B cell (primary cell): ENCODE measurements at regions not wholly inside any gene's neighbourhood (a gene's known extent, or its start where the extent isn't known, plus 50 kb on each side); places are given as distances from the start of the nearest gene placed in this dataset.

ENCODE experiments used
- ATAC-seq: fragments of 200-7000 bp; cut with Tn5 transposase; one replicate; pipeline ENCODE4 v1.10.0; 2021; ENCODE audit warnings: low read depth, mild to moderate bottlenecking, moderate number of reproducible peaks, moderate library complexity
- CTCF ChIA-PET: fragments of 350-600 bp; sonication (Branson Sonifier 250); formaldehyde crosslinking; loops from one replicate; lab custom pipeline; 2021; ENCODE audit warnings: antibody characterized with exemption, inconsistent platforms; lab: Charles Lee
- POLR2A ChIA-PET: fragments of 350-600 bp; sonication (Branson Sonifier 250); formaldehyde crosslinking; loops from one replicate; lab custom pipeline; 2021; ENCODE audit warnings: antibody characterized with exemption; lab: Charles Lee
- DNase-seq: peaks from one replicate; pipeline ENCODE4 v3.0.0; 2013
- H2AFZ ChIP-seq: 2 replicates; pipeline ENCODE4 v1.6.1; 2012; ENCODE audit warnings: mild to moderate bottlenecking, low read depth, low read length; ENCODE audit not compliant: insufficient read depth, poor library complexity, severe bottlenecking
- H3K27ac ChIP-seq, 2 donors: 1 replicate in 1 of 2; 2 replicates in 1 of 2; pipeline ENCODE4 v1.5.1; 2012 to 2013; ENCODE audit warnings: low read length in 2 of 2, mild to moderate bottlenecking in 2 of 2, moderate library complexity in 1 of 2
- H3K27me3 ChIP-seq, 4 experiments: fragments of 200-600 bp in 1 of 4; sonication (generic) in 1 of 4; replicated peaks in 1 of 4; 1 replicate in 2 of 4; 2 replicates in 2 of 4; pipeline versions ENCODE4 v1.6.1 to v1.7.0; 2013 to 2016; ENCODE audit warnings: low read length in 3 of 4, mild to moderate bottlenecking in 2 of 4, mixed read lengths in 1 of 4, moderate library complexity in 1 of 4; ENCODE audit not compliant: insufficient read depth in 4 of 4, control insufficient read depth in 3 of 4; ENCODE audit errors: control extremely low read depth in 1 of 4
- H3K36me3 ChIP-seq, 2 experiments: replicated peaks in 1 of 2; 1 replicate in 1 of 2; 2 replicates in 1 of 2; pipeline versions ENCODE4 v1.6.1 to v1.7.1; 2013; ENCODE audit warnings: low read length in 1 of 2; ENCODE audit not compliant: insufficient read depth in 2 of 2, control insufficient read depth in 1 of 2; ENCODE audit errors: control extremely low read depth in 1 of 2, extremely low read depth in 1 of 2
- H3K4me1 ChIP-seq, 2 donors: fragments of 200-600 bp in 1 of 2; sonication (generic) in 1 of 2; 1 replicate in 1 of 2; 2 replicates in 1 of 2; pipeline versions ENCODE4 v1.5.1 to v1.6.1; 2013 to 2017; ENCODE audit warnings: low read length in 2 of 2; ENCODE audit not compliant: control insufficient read depth in 2 of 2, insufficient read depth in 2 of 2
- H3K4me2 ChIP-seq: replicated peaks from 2 replicates; pipeline ENCODE3; 2012; ENCODE audit warnings: mild to moderate bottlenecking, low read depth, low read length; ENCODE audit not compliant: poor library complexity, severe bottlenecking
- H3K4me3 ChIP-seq, 5 experiments: fragments of 200-600 bp in 1 of 5; sonication (generic) in 1 of 5; 1 replicate in 3 of 5; 2 replicates in 2 of 5; pipeline versions ENCODE4 v1.5.1 to v1.7.0; 2011 to 2016; ENCODE audit warnings: low read length in 4 of 5, mild to moderate bottlenecking in 4 of 5, low read depth in 2 of 5, control low read depth in 1 of 5, moderate library complexity in 1 of 5; ENCODE audit not compliant: insufficient read depth in 1 of 5; ENCODE audit errors: control extremely low read depth in 1 of 5, extremely low read depth in 1 of 5
- H3K79me2 ChIP-seq: fragments of 200-600 bp; sonication (generic); one replicate; pipeline ENCODE4 v1.6.0; 2016; ENCODE audit warnings: low read length; ENCODE audit not compliant: control insufficient read depth, insufficient read depth
- H3K9ac ChIP-seq: fragments of 200-600 bp; sonication (generic); 2 replicates; pipeline ENCODE4 v1.6.1; 2017; ENCODE audit warnings: mild to moderate bottlenecking, low read length, moderate library complexity
- H3K9me3 ChIP-seq, 3 donors: one replicate each; pipeline versions ENCODE4 v1.6.1 to v1.7.1; 2013; ENCODE audit warnings: low read length in 2 of 3; ENCODE audit not compliant: control insufficient read depth in 2 of 3, insufficient read depth in 1 of 3; ENCODE audit errors: control extremely low read depth in 1 of 3
- H4K20me1 ChIP-seq: 2 replicates; pipeline ENCODE4 v1.6.0; 2012; ENCODE audit warnings: mild to moderate bottlenecking, low read length; ENCODE audit not compliant: insufficient read depth, control insufficient read depth, poor library complexity, severe bottlenecking
- H3K27ac Mint-ChIP-seq: one replicate; pipeline ENCODE4 v1.8.0; 2021; ENCODE audit warnings: mixed read lengths
- H3K27me3 Mint-ChIP-seq: one replicate; pipeline ENCODE4 v1.8.0; 2021; ENCODE audit warnings: mixed read lengths
- H3K4me1 Mint-ChIP-seq: one replicate; pipeline ENCODE4 v1.8.0; 2021; ENCODE audit warnings: mixed read lengths
- H3K4me3 Mint-ChIP-seq: one replicate; pipeline ENCODE4 v1.8.0; 2021; ENCODE audit warnings: mixed read lengths
- H3K9me3 Mint-ChIP-seq: one replicate; pipeline ENCODE4 v1.8.0; 2022; ENCODE audit warnings: mixed read lengths; ENCODE audit not compliant: insufficient read depth
- EZH2 ChIP-seq: IDR thresholded peaks from 2 replicates; pipeline ENCODE4 v1.6.1; 2012; ENCODE audit warnings: borderline replicate concordance, low read depth, mild to moderate bottlenecking, moderate library complexity, low read length; ENCODE audit not compliant: insufficient read depth, poor library complexity, severe bottlenecking
- WGBS: methylation state at CpG from one replicate; pipeline ENCODE4 v1.1.5; 2013; ENCODE audit warnings: missing lambda C conversion rate; ENCODE audit not compliant: insufficient coverage; 5-methylcytosine and 5-hydroxymethylcytosine counted together
- intact Hi-C: fragments of 100-400 bp; cut with micrococcal nuclease; formaldehyde crosslinking; loops from one replicate; pipeline ENCODE4 v1.10.0; 2022
- TF ChIP-seq, protein P1 (sequence below): fragments of 200-600 bp; IDR thresholded peaks from one replicate; pipeline ENCODE4 v1.8.0; 2022; ENCODE audit warnings: antibody characterized with exemption, mild to moderate bottlenecking

DNA sequence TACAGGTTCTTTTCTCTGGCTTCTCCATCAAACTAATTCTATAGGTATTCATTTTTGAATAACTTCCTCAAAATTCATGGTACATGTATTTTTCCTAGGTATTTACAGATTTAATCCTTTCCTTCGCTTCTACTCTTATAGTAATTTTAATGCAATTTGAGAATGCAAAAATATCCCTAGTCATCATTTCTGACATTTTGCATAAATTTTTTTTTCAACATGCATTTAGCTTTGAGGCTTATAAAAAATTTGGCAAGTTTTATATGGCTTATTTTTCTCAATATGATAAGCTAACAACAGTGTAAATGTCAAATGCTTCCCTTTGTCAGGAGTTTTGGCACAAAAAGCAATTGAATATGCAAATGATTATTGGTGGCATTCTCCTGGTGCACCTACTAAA lies 872.6 kb downstream of the FLRT2 start:
- no peak overlapping the region for H3K9ac ChIP-seq
- TF ChIP-seq, protein P1, sequence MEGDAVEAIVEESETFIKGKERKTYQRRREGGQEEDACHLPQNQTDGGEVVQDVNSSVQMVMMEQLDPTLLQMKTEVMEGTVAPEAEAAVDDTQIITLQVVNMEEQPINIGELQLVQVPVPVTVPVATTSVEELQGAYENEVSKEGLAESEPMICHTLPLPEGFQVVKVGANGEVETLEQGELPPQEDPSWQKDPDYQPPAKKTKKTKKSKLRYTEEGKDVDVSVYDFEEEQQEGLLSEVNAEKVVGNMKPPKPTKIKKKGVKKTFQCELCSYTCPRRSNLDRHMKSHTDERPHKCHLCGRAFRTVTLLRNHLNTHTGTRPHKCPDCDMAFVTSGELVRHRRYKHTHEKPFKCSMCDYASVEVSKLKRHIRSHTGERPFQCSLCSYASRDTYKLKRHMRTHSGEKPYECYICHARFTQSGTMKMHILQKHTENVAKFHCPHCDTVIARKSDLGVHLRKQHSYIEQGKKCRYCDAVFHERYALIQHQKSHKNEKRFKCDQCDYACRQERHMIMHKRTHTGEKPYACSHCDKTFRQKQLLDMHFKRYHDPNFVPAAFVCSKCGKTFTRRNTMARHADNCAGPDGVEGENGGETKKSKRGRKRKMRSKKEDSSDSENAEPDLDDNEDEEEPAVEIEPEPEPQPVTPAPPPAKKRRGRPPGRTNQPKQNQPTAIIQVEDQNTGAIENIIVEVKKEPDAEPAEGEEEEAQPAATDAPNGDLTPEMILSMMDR, result no peak
- TF ChIP-seq EZH2, result no peak
- no peaks in the 10 kb centered on the region for H3K9me3 ChIP-seq
- H3K9me3 Mint-ChIP-seq, result peaks cover 6% of the 10 kb centered on the region
- no peak overlapping the region for H3K4me3 Mint-ChIP-seq
- DNase-seq, result no peak
- H3K27me3 Mint-ChIP-seq, result no peaks in the 10 kb centered on the region
- CTCF ChIA-PET, result no interaction called here
- ATAC-seq, result no peak
- no peaks in the 10 kb centered on the region for H3K79me2 ChIP-seq
- H3K27ac ChIP-seq, result no peak overlapping the region
- H3K4me1 Mint-ChIP-seq, result no peaks in the 10 kb centered on the region
- no peaks in the 10 kb centered on the region for H3K36me3 ChIP-seq
- H3K4me1 ChIP-seq, result no peaks in the 10 kb centered on the region
- H2AFZ ChIP-seq, result no peak overlapping the region
- no peak overlapping the region for H3K27ac Mint-ChIP-seq
- no peak overlapping the region for H3K4me3 ChIP-seq
- no peak overlapping the region for H3K4me2 ChIP-seq
- H3K27me3 ChIP-seq, result no peaks in the 10 kb centered on the region
- no peaks in the 10 kb centered on the region for H4K20me1 ChIP-seq
- intact Hi-C loops, result no loop called here
- POLR2A ChIA-PET, result no interaction called here
- WGBS, result no CpG with 5 or more reads among the region's 1 CpG

DNA sequence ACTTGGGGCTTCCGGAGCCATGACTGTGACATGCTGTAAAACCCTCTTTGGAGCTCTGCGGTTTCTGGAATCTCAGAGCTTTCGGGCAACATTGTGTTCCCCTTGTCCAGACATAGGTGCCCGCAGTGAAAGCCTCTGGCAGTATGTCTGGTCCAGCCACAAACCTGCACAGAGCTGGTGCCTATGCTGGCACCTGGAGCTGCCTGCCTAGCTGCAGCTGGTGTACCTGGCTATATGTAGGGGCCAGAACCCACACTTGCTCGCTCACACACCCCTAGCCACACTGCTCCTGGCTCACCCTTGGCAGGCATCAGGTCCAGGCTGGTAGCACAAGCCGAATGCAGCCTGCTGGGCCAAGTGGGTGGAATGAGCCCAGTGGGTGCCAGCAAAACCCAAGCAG lies 861.1 kb downstream of the FLRT2 start:
- Histone ChIP-seq H3K4me1 (no peaks in the 10 kb centered on the region), H3K9me3 (peaks cover 0 to 21% (median 1%) of the 10 kb centered on the region in 3 donors), H3K4me2 (no peak overlapping the region), H3K36me3 (no peaks in the 10 kb centered on the region), H3K9ac (no peak overlapping the region), H3K27ac (no peak overlapping the region), H4K20me1 (no peaks in the 10 kb centered on the region), H3K79me2 (no peaks in the 10 kb centered on the region), H2AFZ (no peak overlapping the region), H3K4me3 (no peak overlapping the region), H3K27me3 (no peaks in the 10 kb centered on the region)
- Mint-ChIP-seq H3K4me1 (no peaks in the 10 kb centered on the region), H3K27ac (no peak overlapping the region), H3K9me3 (no peaks in the 10 kb centered on the region), H3K4me3 (no peak overlapping the region), H3K27me3 (no peaks in the 10 kb centered on the region)
- no peak for TF ChIP-seq EZH2
- TF ChIP-seq, protein P1, result no peak
- DNase-seq, result no peak
- intact Hi-C loops, result no loop called here
- POLR2A ChIA-PET, result no interaction called here
- ATAC-seq, result no peak
- 94% methylated on average over 5 of the region's 6 CpGs for WGBS
- CTCF ChIA-PET, result no interaction called here
